ENCODE measurements at regions not wholly inside any gene's neighbourhood (a gene's known extent, or its start where the extent isn't known, plus 50 kb on each side); places are given as distances from the start of the nearest gene placed in this dataset.
A peak's percentile ranks its signal among the peaks of the same experiment; 100 is the strongest.

GRCh38 chr9:108674766-108675530, 180.8 kb downstream of the ACTL7B start:
- ATAC-seq: no peak

GRCh38 chr9:108673386-108673785, 182.4 kb downstream of the ACTL7B start:
- ATAC-seq: peak; percentile 55

- ATAC-seq: peak; percentile 92
Measured at GRCh38 chr9:108672475-108673190, 183.2 kb downstream of the ACTL7B start.

- no peak for ATAC-seq
Measured at GRCh38 chr9:108671794-108672193, 184.0 kb downstream of the ACTL7B start.

- ATAC-seq: peak; percentile 39
Measured at GRCh38 chr9:108671176-108671575, 184.6 kb downstream of the ACTL7B start.

- no peak for ATAC-seq
Measured at GRCh38 chr9:108668938-108669335, 186.8 kb downstream of the ACTL7B start.

GRCh38 chr9:108668191-108668937, 187.4 kb downstream of the ACTL7B start:
- no peak for ATAC-seq

GRCh38 chr9:108666240-108666784, 189.5 kb downstream of the ACTL7B start:
- peak; percentile 68 for ATAC-seq

GRCh38 chr9:108665521-108666239, 190.1 kb downstream of the ACTL7B start:
- no peak for ATAC-seq

- no peak for ATAC-seq
Measured at GRCh38 chr9:108664309-108665255, 191.2 kb downstream of the ACTL7B start.

GRCh38 chr9:108663422-108663821, 192.4 kb downstream of the ACTL7B start:
- no peak for ATAC-seq

GRCh38 chr9:108662956-108663355, 192.8 kb downstream of the ACTL7B start:
- no peak for ATAC-seq

- no peak for ATAC-seq
Measured at GRCh38 chr9:108662091-108662875, 193.5 kb downstream of the ACTL7B start.

GRCh38 chr9:108656566-108656965, 199.2 kb downstream of the ACTL7B start:
- no peak for ATAC-seq

- no peak for ATAC-seq
Measured at GRCh38 chr9:108655818-108656217, 200.0 kb downstream of the ACTL7B start.

- ATAC-seq: no peak
Measured at GRCh38 chr9:108654566-108654965, 201.2 kb downstream of the ACTL7B start.

- ATAC-seq: no peak
Measured at GRCh38 chr9:108652851-108653250, 202.9 kb downstream of the ACTL7B start.

GRCh38 chr9:108650826-108651225, 205.0 kb downstream of the ACTL7B start:
- no peak for ATAC-seq

- ATAC-seq: no peak
Measured at GRCh38 chr9:108645520-108645919, 210.3 kb downstream of the ACTL7B start.
